GM23338 (cell line): ENCODE measurements at regions not wholly inside any gene's neighbourhood (a gene's known extent, or its start where the extent isn't known, plus 50 kb on each side); places are given as distances from the start of the nearest gene placed in this dataset.
"Not testable (repeated sequence)": the region's sequence is repeated elsewhere in the genome, so short reads cannot be mapped to it uniquely, and the experiment has no call there.

ENCODE experiments used
- ATAC-seq: fragments of 200-7000 bp; cut with Tn5 transposase; 3 replicates; pipeline ENCODE4 v1.9.1; 2020
- DNase-seq: peaks from one replicate; pipeline ENCODE4 v3.0.0-alpha.2; 2015; ENCODE audit warnings: low spot score
- H2AFZ ChIP-seq: fragments of 200-600 bp; sonication (generic); 2 replicates; pipeline ENCODE4 v1.8.0; 2016; ENCODE audit warnings: antibody characterized with exemption, mild to moderate bottlenecking, moderate library complexity
- H3F3A ChIP-seq: fragments of 200-600 bp; sonication (generic); replicated peaks from 2 replicates; pipeline ENCODE4 v1.8.0; 2017; ENCODE audit warnings: antibody characterized with exemption, mixed run types, low read depth
- H3K27ac ChIP-seq: fragments of 200-600 bp; sonication (generic); 2 replicates; pipeline ENCODE4 v1.6.1; 2016; ENCODE audit warnings: low read depth
- H3K27me3 ChIP-seq: fragments of 200-600 bp; sonication (generic); 2 replicates; pipeline ENCODE4 v1.8.0; 2016; ENCODE audit warnings: mild to moderate bottlenecking, mixed run types, moderate library complexity; ENCODE audit not compliant: insufficient read depth
- H3K36me3 ChIP-seq: fragments of 200-600 bp; sonication (generic); 2 replicates; pipeline ENCODE4 v1.8.0; 2016; ENCODE audit warnings: mild to moderate bottlenecking; ENCODE audit not compliant: insufficient read depth
- H3K4me1 ChIP-seq: fragments of 200-600 bp; sonication (generic); 2 replicates; pipeline ENCODE4 v1.8.0; 2016; ENCODE audit warnings: mild to moderate bottlenecking, moderate library complexity; ENCODE audit not compliant: insufficient read depth
- H3K4me2 ChIP-seq: fragments of 200-600 bp; sonication (generic); 2 replicates; pipeline ENCODE4 v1.7.1; 2017; ENCODE audit warnings: mixed run types
- H3K4me3 ChIP-seq: fragments of 200-600 bp; sonication (generic); 2 replicates; pipeline ENCODE4 v1.6.1; 2016; ENCODE audit warnings: mixed run types
- H3K79me2 ChIP-seq: fragments of 200-600 bp; sonication (generic); replicated peaks from 2 replicates; pipeline ENCODE4 v1.8.0; 2017; ENCODE audit warnings: mild to moderate bottlenecking; ENCODE audit not compliant: insufficient read depth
- H3K9me2 ChIP-seq: fragments of 200-600 bp; sonication (generic); 2 replicates; pipeline ENCODE4 v1.8.0; 2017; ENCODE audit not compliant: insufficient read depth
- H4K20me1 ChIP-seq: fragments of 200-600 bp; sonication (generic); replicated peaks from 2 replicates; pipeline ENCODE4 v1.8.0; 2017; ENCODE audit warnings: mild to moderate bottlenecking; ENCODE audit not compliant: insufficient read depth
- H3K27ac Mint-ChIP-seq: 2 replicates; pipeline ENCODE4 v1.8.0; 2020; ENCODE audit warnings: inconsistent platforms, mild to moderate bottlenecking, moderate library complexity, mixed read lengths
- H3K27me3 Mint-ChIP-seq: 3 replicates; pipeline ENCODE4 v1.8.0; 2022; ENCODE audit warnings: low read depth, mild to moderate bottlenecking, moderate library complexity, mixed read lengths, inconsistent platforms; ENCODE audit not compliant: insufficient read depth, poor library complexity
- H3K36me3 Mint-ChIP-seq: 3 replicates; pipeline ENCODE4 v1.8.0; 2021; ENCODE audit warnings: low read depth, mild to moderate bottlenecking, inconsistent platforms, moderate library complexity, mixed read lengths
- H3K4me1 Mint-ChIP-seq: 3 replicates; pipeline ENCODE4 v1.8.0; 2020; ENCODE audit warnings: mild to moderate bottlenecking, inconsistent platforms, mixed read lengths
- H3K4me3 Mint-ChIP-seq: 3 replicates; pipeline ENCODE4 v1.8.0; 2021; ENCODE audit warnings: moderate library complexity, mild to moderate bottlenecking, inconsistent platforms, mixed read lengths
- H3K9me3 Mint-ChIP-seq: 3 replicates; pipeline ENCODE4 v1.8.0; 2020; ENCODE audit warnings: moderate library complexity, mild to moderate bottlenecking, inconsistent platforms, mixed read lengths
- JUNB ChIP-seq: IDR thresholded peaks from one replicate; pipeline ENCODE4 v1.6.1; 2016; ENCODE audit warnings: antibody characterized with exemption; ENCODE audit not compliant: unreplicated experiment
- NANOG ChIP-seq: IDR thresholded peaks from 2 replicates; pipeline ENCODE4 v1.6.1; 2016; ENCODE audit warnings: antibody characterized with exemption, borderline replicate concordance
- REST ChIP-seq: IDR thresholded peaks from one replicate; pipeline ENCODE4 v1.6.1; 2018; ENCODE audit warnings: antibody characterized with exemption; ENCODE audit not compliant: unreplicated experiment
- STAT1 ChIP-seq: IDR thresholded peaks from one replicate; pipeline ENCODE4 v1.6.1; 2016; ENCODE audit warnings: antibody characterized with exemption; ENCODE audit not compliant: unreplicated experiment
- ZNF114 ChIP-seq: fragments of 250-450 bp; sonication (Bioruptor Pico); IDR thresholded peaks from 2 replicates; pipeline ENCODE4 v1.5.0; 2020; ENCODE audit warnings: mild to moderate bottlenecking, moderate library complexity
- ZNF331 ChIP-seq: fragments of 250-450 bp; sonication (Bioruptor Pico); IDR thresholded peaks from 2 replicates; pipeline ENCODE4 v1.5.0; 2020; ENCODE audit warnings: low read depth, mild to moderate bottlenecking, moderate library complexity
- ZNF462 ChIP-seq: fragments of 250-450 bp; sonication (Bioruptor Pico); IDR thresholded peaks from 2 replicates; pipeline ENCODE4 v1.5.0; 2020; ENCODE audit warnings: mild to moderate bottlenecking, moderate library complexity

GRCh38 chr1:218933513-218933912 lies 240.2 kb upstream of the LYPLAL1 start (continued):
- TF ChIP-seq ZNF462 (CRISPR knock-in tag), result no peak

GRCh38 chr1:218935408-218935807 lies 238.3 kb upstream of the LYPLAL1 start:
- not testable (repeated sequence) for H3K4me3 Mint-ChIP-seq, H3K4me1 ChIP-seq, H3F3A ChIP-seq, H3K36me3 Mint-ChIP-seq, H3K4me3 ChIP-seq, H3K27me3 Mint-ChIP-seq, H2AFZ ChIP-seq, H3K36me3 ChIP-seq, H3K27ac ChIP-seq, H3K4me1 Mint-ChIP-seq, H3K27me3 ChIP-seq, ATAC-seq, H3K4me2 ChIP-seq, H3K27ac Mint-ChIP-seq, H3K79me2 ChIP-seq, H4K20me1 ChIP-seq, H3K9me2 ChIP-seq, DNase-seq
- peaks cover 21% of the 10 kb centered on the region for H3K9me3 Mint-ChIP-seq

GRCh38 chr1:218938259-218938658 lies 235.4 kb upstream of the LYPLAL1 start:
- no peaks in the 10 kb centered on the region for H4K20me1 ChIP-seq
- no peak overlapping the region for H3K4me2 ChIP-seq
- peaks cover 2% of the 10 kb centered on the region for H3K27me3 Mint-ChIP-seq
- no peaks in the 10 kb centered on the region; the same call in 1 of the 2 replicates for H3K9me2 ChIP-seq
- ATAC-seq, result no peak
- H3K36me3 ChIP-seq, result no peaks in the 10 kb centered on the region
- no peak for DNase-seq
- no peaks in the 10 kb centered on the region for H3K27me3 ChIP-seq
- no peaks in the 10 kb centered on the region for H3F3A ChIP-seq
- H3K9me3 Mint-ChIP-seq, result peaks cover 24% of the 10 kb centered on the region
- no peak overlapping the region for H3K4me3 Mint-ChIP-seq
- no peak overlapping the region for H3K4me3 ChIP-seq
- H3K36me3 Mint-ChIP-seq, result peaks cover 8% of the 10 kb centered on the region; the same call in 2 of the 3 replicates
- H3K27ac Mint-ChIP-seq, result no peak overlapping the region
- no peak overlapping the region for H2AFZ ChIP-seq
- H3K4me1 ChIP-seq, result no peaks in the 10 kb centered on the region
- peaks cover 3% of the 10 kb centered on the region; the same call in 2 of the 3 replicates for H3K4me1 Mint-ChIP-seq
- no peak overlapping the region for H3K27ac ChIP-seq
- H3K79me2 ChIP-seq, result no peaks in the 10 kb centered on the region
- TF ChIP-seq REST (no peak), NANOG (no peak), JUNB (no peak), STAT1 (no peak), ZNF331 (CRISPR knock-in tag) (no peak), ZNF114 (CRISPR knock-in tag) (no peak)
